C4-2B (cell line): ENCODE measurements at regions not wholly inside any gene's neighbourhood (a gene's known extent, or its start where the extent isn't known, plus 50 kb on each side); places are given as distances from the start of the nearest gene placed in this dataset.

Experiments
- H3K27ac ChIP-seq: fragments of 450-650 bp; 2 replicates; pipeline ENCODE4 v1.5.1; 2017
- CTCF ChIP-seq: fragments of 450-650 bp; conservative IDR thresholded peaks from 2 replicates; pipeline ENCODE4 v1.5.1; 2017; ENCODE audit warnings: mild to moderate bottlenecking
- ZFX ChIP-seq: fragments of 450-650 bp; IDR thresholded peaks from 2 replicates; pipeline ENCODE4 v1.6.1; 2017

- TF ChIP-seq ZFX, result no peak
- no peak for TF ChIP-seq CTCF
- H3K27ac ChIP-seq, result no peak overlapping the region
Measured at GRCh38 chr13:104993708-104994107, 1541.8 kb downstream of the EFNB2 start.

DNA sequence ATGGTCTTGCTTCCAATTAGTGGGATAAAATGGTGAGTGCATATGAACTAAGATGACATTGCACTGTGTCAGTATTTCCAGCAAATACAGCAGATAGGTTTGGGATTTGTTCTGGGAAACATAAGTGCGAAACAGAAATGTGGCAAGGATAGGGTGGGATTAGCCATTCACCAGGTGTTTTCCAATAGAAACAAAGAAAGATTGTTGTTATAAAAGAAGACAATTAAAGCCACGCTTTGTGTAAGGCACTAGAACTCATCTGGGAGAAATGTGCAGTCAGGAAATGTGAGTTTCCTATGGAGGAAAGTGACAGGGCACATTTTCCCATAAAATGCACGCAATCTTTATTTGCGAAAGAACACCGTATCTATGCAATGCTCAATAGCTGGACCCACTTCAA is 1547.8 kb downstream of the EFNB2 start:
- H3K27ac ChIP-seq, result no peak overlapping the region
- TF ChIP-seq ZFX, result no peak
- TF ChIP-seq CTCF, result no peak

DNA sequence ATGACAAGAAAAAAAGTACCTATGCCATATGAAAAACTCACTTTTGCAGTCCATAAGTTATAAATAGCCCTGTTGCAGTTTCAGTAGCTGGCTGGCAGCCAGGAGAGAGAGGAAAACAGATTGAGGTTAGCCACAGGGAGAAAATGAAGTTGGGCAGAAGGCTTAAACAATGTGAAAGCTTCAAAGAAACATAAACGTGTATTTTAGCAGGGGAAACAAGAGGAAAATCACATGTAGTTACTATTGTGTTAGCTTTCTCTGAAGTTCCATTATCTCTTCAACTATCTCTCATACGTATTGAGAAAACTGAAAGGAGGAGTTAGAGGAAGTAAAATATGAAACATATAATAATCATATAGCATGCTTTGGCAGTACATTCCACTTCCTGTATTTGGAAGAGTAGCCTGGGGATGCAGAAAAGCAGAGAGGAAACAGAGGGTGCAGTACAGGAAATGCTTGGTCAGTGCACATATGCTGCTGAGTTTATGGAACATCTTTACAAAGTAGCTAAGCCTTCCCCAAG is 1551.1 kb downstream of the EFNB2 start:
- no peak overlapping the region for H3K27ac ChIP-seq
- TF ChIP-seq ZFX (no peak), CTCF (no peak)

DNA sequence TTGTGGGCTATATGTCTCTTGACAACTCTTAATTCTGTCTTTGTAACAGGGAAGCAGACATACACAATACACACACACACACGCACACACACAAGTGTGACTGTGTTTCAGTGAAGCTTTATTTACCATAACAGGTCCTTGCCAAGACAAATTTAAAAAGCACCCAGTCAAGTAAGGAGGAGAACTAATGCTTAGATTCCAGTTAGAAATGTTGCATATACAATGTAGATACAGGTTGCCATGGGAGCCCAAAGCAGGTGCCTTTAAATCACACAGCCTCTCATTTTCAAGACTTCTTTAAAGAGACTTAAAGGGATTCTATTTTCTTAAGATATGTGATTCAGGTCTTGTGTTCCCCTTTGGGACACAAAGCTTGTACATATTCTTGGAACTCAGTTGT is 1551.9 kb downstream of the EFNB2 start:
- no peak overlapping the region for H3K27ac ChIP-seq
- no peak for TF ChIP-seq ZFX
- TF ChIP-seq CTCF, result no peak

- H3K27ac ChIP-seq, result no peak overlapping the region
- TF ChIP-seq CTCF, result no peak
- no peak for TF ChIP-seq ZFX
Measured at GRCh38 chr13:104980586-104980985, 1554.9 kb downstream of the EFNB2 start.

DNA sequence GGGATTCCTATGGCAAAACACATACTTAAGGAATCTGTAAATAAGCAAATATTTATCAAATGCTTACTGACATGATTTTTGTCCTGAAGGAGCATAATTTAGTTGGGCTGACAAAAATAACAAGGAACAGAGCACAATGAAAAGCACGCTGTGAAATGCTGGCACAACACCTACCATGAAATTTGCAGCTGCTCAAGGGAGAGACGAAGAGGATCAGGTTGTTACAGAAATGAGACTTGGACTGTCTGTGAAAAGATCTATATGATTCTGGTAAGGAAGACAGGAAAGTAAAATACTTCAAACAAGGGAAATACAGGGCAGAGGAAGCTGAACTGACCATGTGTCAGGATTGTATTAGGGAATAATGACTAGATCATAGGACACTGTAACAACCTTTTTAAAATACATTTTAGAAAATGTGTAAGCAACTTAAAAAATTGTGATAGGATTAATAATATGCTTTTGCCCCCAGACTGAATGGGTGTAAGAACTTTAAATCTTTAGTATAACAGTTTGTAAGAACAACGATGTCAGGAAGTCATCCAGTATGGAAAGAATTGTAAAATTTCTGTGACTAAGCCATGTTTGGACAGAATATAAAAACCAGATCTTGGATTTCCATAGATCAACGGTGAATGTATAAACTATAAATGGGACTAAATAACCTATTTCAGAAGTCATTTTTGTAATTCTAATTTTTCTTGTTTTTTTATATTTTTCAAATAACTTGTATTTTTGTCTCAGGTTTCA is 1556.0 kb downstream of the EFNB2 start:
- no peak overlapping the region for H3K27ac ChIP-seq
- no peak for TF ChIP-seq ZFX
- TF ChIP-seq CTCF, result no peak

GRCh38 chr13:104976986-104977385 is 1558.5 kb downstream of the EFNB2 start:
- no peak overlapping the region for H3K27ac ChIP-seq
- no peak for TF ChIP-seq CTCF
- TF ChIP-seq ZFX, result no peak
